Ovary (tissue), 7 donors: ENCODE measurements at regions not wholly inside any gene's neighbourhood (a gene's known extent, or its start where the extent isn't known, plus 50 kb on each side); places are given as distances from the start of the nearest gene placed in this dataset.

ENCODE experiments used
- DNase-seq, 5 donors: peaks; one replicate each; pipeline ENCODE4 v3.0.0-alpha.2; 2019 to 2020
- H3K27ac ChIP-seq, 2 donors: fragments of 200-600 bp; one replicate each; pipeline versions ENCODE4 v1.5.1 to v1.8.0; 2019 to 2022
- H3K27me3 ChIP-seq: fragments of 200-600 bp; one replicate; pipeline ENCODE4 v1.8.0; 2022
- H3K36me3 ChIP-seq: fragments of 200-600 bp; sonication (generic); one replicate; pipeline ENCODE4 v1.5.1; 2019
- H3K4me1 ChIP-seq: one replicate; pipeline ENCODE4 v1.8.1; 2013; ENCODE audit warnings: mild to moderate bottlenecking, moderate library complexity; ENCODE audit not compliant: insufficient read depth
- H3K4me3 ChIP-seq: fragments of 200-600 bp; sonication (generic); one replicate; pipeline ENCODE4 v1.5.1; 2017
- H3K9me3 ChIP-seq, 2 donors: fragments of 200-600 bp in 1 of 2; sonication (generic) in 1 of 2; one replicate each; pipeline versions ENCODE4 v1.5.1 to v1.8.1; 2013 to 2019; ENCODE audit warnings: mild to moderate bottlenecking in 1 of 2, moderate library complexity in 1 of 2
- EP300 ChIP-seq: sonication (generic); formaldehyde crosslinking; IDR thresholded peaks from one replicate; pipeline ENCODE4 v1.6.1; 2017; ENCODE audit warnings: antibody characterized with exemption
- POLR2A ChIP-seq: fragments of 450-650 bp; IDR thresholded peaks from one replicate; pipeline ENCODE4 v1.6.1; 2017; ENCODE audit warnings: antibody characterized with exemption, mild to moderate bottlenecking, moderate library complexity
- WGBS, 3 donors: extraction: QIAGEN DNeasy Blood & Tissue Kit in 1 of 3; methylation state at CpG; one replicate each; pipeline versions ENCODE4 v1.1.5 to v1.1.7; 2013 to 2017; 5-methylcytosine and 5-hydroxymethylcytosine counted together
- intact Hi-C, 4 donors: fragments of 100-400 bp; cut with DNase I; formaldehyde crosslinking; loops; one replicate each; pipeline versions ENCODE4 v1.11.0 to v1.15.1; 2022 to 2023
- TF ChIP-seq, protein P1 (sequence below), 3 donors: fragments of 450-650 bp in 2 of 3; fragments of 200-600 bp in 1 of 3; IDR thresholded peaks; one replicate each; pipeline versions ENCODE4 v1.5.1 to v1.8.0; 2016 to 2022; ENCODE audit warnings: antibody characterized with exemption in 3 of 3, mild to moderate bottlenecking in 1 of 3
- donor health status: DM: no; HTN: no; CAD: no; lungs with moderate emphysema.
- donor health status: DM: no; HTN: no; CAD: no.
- donor health status: Bipolar disorder and iron deficiency.
- donor health status: DM: no; HTN: no; CAD: no.
- donor health status: DM: yes; HTN: yes; CAD: no.

GRCh38 chr18:66966171-66966570 is 362.3 kb upstream of the CDH19 start:
- Histone ChIP-seq H3K27ac (no peak overlapping the region), H3K4me3 (no peak overlapping the region), H3K36me3 (no peaks in the 10 kb centered on the region), H3K9me3 (no peaks in the 10 kb centered on the region), H3K4me1 (no peaks in the 10 kb centered on the region), H3K27me3 (no peaks in the 10 kb centered on the region)
- intact Hi-C loops, result no loop called here
- TF ChIP-seq EP300 (no peak), POLR2A (no peak)
- TF ChIP-seq, protein P1, sequence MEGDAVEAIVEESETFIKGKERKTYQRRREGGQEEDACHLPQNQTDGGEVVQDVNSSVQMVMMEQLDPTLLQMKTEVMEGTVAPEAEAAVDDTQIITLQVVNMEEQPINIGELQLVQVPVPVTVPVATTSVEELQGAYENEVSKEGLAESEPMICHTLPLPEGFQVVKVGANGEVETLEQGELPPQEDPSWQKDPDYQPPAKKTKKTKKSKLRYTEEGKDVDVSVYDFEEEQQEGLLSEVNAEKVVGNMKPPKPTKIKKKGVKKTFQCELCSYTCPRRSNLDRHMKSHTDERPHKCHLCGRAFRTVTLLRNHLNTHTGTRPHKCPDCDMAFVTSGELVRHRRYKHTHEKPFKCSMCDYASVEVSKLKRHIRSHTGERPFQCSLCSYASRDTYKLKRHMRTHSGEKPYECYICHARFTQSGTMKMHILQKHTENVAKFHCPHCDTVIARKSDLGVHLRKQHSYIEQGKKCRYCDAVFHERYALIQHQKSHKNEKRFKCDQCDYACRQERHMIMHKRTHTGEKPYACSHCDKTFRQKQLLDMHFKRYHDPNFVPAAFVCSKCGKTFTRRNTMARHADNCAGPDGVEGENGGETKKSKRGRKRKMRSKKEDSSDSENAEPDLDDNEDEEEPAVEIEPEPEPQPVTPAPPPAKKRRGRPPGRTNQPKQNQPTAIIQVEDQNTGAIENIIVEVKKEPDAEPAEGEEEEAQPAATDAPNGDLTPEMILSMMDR (IDR thresholded peaks at IDR 0.05), result no peak
- no peak for DNase-seq
- 93 to 95% (median 93%) methylated on average over 7 of the region's 7 CpGs for WGBS, 3 donors

DNA sequence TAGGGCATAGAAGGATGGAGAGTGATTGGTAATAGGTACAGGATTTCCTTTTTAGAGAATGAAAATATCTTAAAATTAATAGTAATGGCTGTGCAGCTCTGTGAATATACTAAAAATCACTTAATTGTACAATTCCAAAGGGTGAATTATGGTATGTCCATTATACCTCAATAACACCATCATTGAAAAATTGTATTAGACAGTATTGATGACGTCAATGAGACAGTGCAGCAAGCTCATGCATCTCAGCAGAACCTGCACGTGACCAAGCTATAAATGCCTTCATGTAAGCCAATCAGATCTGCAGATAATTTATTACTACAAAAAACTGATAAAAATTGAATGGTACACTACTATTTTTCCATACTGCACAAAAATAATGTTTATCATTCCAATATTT is 354.4 kb upstream of the CDH19 start:
- WGBS, 3 donors, result 69 to 75% (median 72%) methylated on average over 2 of the region's 2 CpGs
- intact Hi-C loops, result no loop called here
- TF ChIP-seq, protein P1 (IDR thresholded peaks at IDR 0.05), result no peak
- TF ChIP-seq EP300 (no peak), POLR2A (no peak)

DNA sequence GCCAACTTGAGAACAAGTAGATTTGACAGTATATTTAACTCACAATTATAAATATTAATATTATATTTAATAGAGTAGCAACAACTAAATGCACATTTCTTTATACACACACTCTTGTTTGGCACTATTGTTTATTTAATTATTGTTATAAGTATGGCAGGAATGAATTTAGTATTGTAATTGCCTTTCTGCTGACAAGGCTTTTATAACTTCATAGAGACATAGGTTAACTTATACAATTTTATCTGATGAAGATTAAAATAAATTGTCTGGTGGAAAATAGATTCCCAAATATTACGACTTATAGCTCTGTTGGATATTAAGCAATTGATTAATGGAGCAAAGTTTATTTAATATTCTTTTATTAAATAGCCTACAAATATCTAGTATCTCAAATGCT is 347.9 kb upstream of the CDH19 start:
- 81 to 84% (median 83%) methylated on average over 1 of the region's 1 CpG for WGBS, 3 donors
- no peaks in the 10 kb centered on the region for H3K4me1 ChIP-seq
- H3K27ac ChIP-seq, result no peak overlapping the region
- no peaks in the 10 kb centered on the region for H3K27me3 ChIP-seq
- no peaks in the 10 kb centered on the region for H3K36me3 ChIP-seq
- H3K4me3 ChIP-seq, result no peak overlapping the region
- TF ChIP-seq, protein P1 (IDR thresholded peaks at IDR 0.05), result no peak
- TF ChIP-seq EP300 (no peak), POLR2A (no peak)
- DNase-seq, result no peak
- intact Hi-C loops, result no loop called here
- H3K9me3 ChIP-seq, result no peaks in the 10 kb centered on the region

More for the DNA sequence above, 354.4 kb upstream of the CDH19 start:
- Histone ChIP-seq H3K9me3 (no peaks in the 10 kb centered on the region), H3K27me3 (no peaks in the 10 kb centered on the region), H3K4me3 (no peak overlapping the region), H3K36me3 (no peaks in the 10 kb centered on the region), H3K27ac (no peak overlapping the region), H3K4me1 (no peaks in the 10 kb centered on the region)
- no peak for DNase-seq

DNA sequence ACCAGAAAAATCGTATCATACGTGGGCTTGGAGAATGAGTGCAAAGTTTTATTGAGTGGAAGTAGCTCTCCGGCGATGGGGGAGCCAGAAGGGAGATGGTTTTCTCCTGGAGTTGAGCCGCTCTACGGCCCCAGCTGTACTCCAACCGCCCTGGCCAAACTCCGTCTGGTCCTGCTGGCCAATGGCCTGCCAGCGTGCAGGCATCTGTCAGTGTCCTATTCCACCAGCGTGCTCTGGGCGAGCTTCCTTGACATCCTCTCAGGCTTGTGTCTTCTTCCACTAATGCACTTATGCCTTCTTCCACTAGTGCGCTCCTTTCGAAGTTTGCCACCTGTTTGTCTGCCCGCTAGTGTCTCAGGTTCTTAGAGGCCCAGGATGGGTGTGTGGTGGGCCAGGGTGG is 345.5 kb upstream of the CDH19 start:
- no peak for DNase-seq
- Histone ChIP-seq H3K27me3 (no peaks in the 10 kb centered on the region), H3K9me3 (no peaks in the 10 kb centered on the region), H3K27ac (no peak overlapping the region), H3K36me3 (no peaks in the 10 kb centered on the region), H3K4me1 (no peaks in the 10 kb centered on the region), H3K4me3 (no peak overlapping the region)
- TF ChIP-seq, protein P1 (IDR thresholded peaks at IDR 0.05), result no peak
- TF ChIP-seq POLR2A (no peak), EP300 (no peak)
- 92 to 95% (median 94%) methylated on average over 14 of the region's 14 CpGs for WGBS, 3 donors
- intact Hi-C loops, result no loop called here

GRCh38 chr18:66937546-66937945 is 333.7 kb upstream of the CDH19 start:
- no peak for DNase-seq
- TF ChIP-seq POLR2A (no peak), EP300 (no peak)
- TF ChIP-seq, protein P1 (IDR thresholded peaks at IDR 0.05), result no peak
- 82 to 92% (median 90%) methylated on average over 2 of the region's 2 CpGs for WGBS, 3 donors
- H3K4me3 ChIP-seq, result no peak overlapping the region
- intact Hi-C loops, result no loop called here
- no peaks in the 10 kb centered on the region for H3K4me1 ChIP-seq
- no peaks in the 10 kb centered on the region for H3K9me3 ChIP-seq
- H3K27me3 ChIP-seq, result no peaks in the 10 kb centered on the region
- H3K27ac ChIP-seq, result no peak overlapping the region
- no peaks in the 10 kb centered on the region for H3K36me3 ChIP-seq
